ENCODE measurements at regions not wholly inside any gene's neighbourhood (a gene's known extent, or its start where the extent isn't known, plus 50 kb on each side); places are given as distances from the start of the nearest gene placed in this dataset.
"Not testable (repeated sequence)": the region's sequence is repeated elsewhere in the genome, so short reads cannot be mapped to it uniquely, and the experiment has no call there.

DNA sequence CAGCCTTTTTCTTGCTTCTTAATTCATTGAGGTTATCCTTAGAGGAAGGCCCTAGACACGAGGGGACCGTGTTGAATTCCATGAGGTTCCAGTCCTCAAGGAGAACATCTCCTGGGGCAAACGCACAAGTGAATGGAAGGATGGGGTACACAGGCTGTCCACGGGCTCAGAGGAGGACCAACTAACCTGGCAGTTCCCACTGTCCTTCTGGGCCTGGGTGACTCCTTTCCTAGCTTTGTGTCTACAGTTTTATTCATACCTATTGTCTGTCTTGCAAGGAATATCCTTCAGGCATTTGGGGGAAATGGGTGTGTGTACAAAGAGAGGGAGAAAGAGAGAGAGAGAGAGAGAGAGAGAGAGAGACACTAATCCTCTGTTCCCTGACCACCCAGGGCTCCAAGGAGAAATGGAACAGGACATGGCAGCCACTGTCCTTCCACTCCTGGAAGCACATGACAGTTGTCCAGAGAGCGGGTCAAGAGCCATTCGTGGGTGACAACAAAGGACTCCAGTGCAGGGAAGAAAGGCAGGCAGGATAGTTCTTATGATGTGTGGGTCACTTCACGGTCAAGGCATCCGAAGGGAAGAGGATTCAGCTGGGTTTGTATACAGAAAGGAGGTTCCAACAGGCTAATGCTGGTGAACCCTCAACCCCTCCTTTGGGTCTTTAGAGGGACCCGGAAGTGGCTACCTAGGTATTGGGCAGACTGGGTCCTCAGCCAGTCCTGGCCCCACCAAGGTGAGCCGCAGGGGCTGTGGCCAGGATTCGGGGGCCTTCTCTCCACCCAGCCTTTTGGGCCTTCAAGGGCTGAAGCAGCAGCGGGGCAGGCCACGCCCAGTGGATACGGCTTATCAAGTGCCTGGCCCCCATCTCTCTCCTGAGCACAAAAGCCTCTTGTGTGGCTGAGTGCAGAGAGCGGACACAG, 150.6 kb downstream of the MYCN start:
- no peak for DNase-seq

DNA sequence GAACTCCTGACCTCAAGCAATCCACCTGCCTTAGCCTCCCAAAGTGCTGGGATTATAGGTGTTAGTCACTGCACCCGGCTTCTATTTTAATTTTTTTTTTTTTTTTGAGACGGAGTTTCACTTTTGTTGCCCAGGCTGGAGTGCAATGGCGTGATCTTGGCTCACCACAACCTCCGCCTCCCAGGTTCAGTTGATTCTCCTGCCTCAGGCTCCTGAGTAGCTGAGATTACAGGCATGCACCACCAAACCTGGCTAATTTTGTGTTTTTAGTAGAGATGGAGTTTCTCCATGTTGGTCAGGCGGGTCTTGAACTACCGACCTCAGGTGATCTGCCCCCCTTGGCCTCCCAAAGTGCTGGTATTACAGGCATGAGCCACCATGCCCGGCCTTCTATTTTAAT, 149.1 kb downstream of the MYCN start:
- DNase-seq = not testable (repeated sequence)

- DNase-seq = no peak
Measured at GRCh38 chr2:16088802-16089112, 148.4 kb downstream of the MYCN start.

GRCh38 chr2:16088035-16088801, 147.9 kb downstream of the MYCN start:
- DNase-seq = no peak

DNA sequence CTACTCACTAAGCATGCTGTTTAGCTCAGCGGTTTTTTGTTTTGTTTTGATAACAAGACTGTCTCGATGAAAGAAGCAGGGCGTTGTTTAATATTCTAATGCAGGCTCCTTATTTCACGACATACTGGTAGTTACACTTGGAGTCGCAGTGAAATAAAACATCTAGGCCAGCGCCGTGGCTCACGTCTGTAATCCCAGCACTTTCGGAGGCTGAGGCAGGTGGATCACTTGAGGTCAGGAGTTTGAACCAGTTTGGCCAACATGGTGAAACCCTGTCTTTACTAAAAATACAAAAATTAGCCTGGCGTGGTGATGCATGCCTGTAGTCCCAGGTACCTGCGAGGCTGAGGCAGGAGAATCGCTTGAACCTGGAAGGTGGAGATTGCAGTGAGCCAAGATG, 145.8 kb downstream of the MYCN start:
- not testable (repeated sequence) for DNase-seq

DNA sequence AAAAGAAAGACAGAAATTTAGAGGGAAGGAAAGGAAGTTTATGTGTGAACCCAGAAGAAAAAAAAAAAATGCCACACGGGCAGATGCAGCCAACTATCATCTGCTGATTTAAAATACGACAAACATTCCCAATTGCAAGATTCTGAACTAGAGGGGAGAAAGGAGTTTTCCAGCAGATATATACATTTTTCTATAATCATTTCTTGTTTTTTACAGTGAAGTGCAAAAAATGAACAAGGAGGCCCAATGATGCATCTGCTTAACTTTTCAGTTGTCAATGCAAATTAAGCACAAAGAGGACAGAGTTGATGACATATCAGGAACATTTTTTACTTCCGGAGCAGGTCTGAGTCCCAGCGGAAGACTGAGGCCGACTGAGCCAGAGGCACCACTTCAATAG, 144.7 kb downstream of the MYCN start:
- no peak for DNase-seq

DNA sequence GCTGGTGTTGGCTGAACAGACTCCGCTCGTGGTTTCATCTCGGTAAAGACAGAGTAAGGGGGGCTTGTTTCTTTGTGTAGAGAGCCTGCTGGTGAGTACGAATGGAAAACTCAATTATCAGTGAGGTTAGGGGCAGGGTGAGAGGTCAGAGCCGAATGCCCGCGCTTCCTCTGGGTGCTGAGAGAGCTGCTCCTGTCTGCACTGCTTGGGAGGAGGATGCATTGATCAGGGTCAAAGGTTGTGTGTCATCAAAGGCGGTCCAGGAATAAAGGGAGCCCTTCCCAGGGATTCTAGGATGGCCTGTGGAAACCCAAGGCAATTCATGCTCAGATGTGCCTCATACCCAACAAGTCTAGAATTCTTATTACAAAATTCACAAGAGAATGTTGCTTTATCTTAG, 143.9 kb downstream of the MYCN start:
- DNase-seq = no peak

GRCh38 chr2:16082276-16082675, 141.9 kb downstream of the MYCN start:
- DNase-seq = no peak

GRCh38 chr2:16081316-16082200, 141.2 kb downstream of the MYCN start:
- no peak for DNase-seq

DNA sequence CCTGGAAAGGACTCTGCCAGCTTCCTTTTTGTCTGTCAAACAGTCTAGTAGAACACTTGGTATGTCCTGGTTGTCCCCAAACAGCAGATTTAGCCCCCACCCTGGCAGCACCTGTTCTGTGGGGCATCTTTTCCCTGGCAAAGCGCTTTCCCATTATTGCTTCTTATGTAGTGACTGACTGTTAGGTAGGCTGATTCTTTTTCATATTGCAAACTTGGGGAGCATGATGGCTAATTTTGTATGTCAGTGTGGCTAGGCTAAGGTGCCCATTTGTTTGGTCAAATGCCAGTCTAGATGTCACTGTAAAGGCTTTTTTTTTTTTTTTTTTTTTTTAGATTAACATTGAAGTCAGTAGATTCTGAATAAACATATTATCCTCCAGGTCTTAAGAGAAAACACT, 140.2 kb downstream of the MYCN start:
- no peak for DNase-seq

DNA sequence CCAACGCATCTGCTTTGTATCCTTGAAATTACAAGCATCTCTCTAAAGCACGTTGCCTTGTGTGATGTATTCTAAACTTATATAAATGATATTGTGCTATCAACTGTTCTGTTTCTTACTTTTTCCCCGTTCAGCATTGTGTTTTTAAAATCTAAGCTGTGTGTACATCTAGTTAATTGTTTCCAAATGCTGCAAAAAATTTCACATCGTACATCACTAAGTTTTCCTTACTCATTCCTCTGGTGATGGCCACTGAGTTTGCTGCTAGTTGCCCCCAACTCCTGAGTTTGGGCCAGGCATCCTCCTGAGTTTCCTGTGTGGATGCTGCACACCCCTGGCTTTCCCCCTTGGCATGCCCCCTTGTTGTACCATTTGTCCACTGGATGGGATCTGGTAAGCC, 139.7 kb downstream of the MYCN start:
- no peak for DNase-seq

GRCh38 chr2:16079637-16080036, 139.3 kb downstream of the MYCN start:
- DNase-seq = no peak

DNA sequence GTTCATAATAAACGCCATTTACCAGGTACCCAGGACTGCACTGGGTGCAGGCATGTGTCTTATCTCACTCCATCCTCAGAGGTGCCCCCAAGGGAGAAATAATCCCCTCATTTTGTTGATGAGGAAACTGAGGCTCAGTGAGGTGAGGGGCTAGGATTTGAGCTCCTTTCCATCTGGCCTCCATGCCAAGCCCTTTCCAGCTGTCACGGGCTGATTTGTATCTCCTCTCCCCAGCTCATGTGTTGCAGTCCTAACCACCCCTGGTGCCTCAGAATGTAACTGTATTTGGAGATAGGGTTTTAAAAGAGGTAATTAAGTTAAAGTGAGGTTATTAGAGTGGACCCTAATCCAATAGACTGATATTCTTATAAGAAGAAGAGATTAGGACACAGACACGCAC, 137.3 kb downstream of the MYCN start:
- no peak for DNase-seq

DNA sequence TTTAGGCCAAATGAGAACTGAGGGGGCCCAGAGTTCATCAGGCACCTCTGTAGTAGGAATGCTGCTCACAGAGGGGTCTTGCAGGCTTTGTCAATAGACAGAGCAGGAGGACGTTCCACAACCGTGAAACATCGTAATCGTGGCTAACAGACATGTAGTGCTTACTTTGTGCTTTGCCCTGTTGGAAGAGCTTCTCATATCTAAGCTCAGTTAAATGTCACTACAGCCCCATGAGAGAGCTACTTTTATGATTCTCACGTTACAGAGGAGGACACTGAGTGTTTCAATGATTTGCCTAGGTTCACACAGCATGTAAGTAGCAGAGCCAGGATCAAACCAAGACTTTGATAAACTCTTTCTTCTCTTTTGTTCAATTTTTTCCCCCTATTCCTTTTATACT, 136.6 kb downstream of the MYCN start:
- DNase-seq = no peak

GRCh38 chr2:16075045-16076012, 135.0 kb downstream of the MYCN start:
- no peak for DNase-seq

DNA sequence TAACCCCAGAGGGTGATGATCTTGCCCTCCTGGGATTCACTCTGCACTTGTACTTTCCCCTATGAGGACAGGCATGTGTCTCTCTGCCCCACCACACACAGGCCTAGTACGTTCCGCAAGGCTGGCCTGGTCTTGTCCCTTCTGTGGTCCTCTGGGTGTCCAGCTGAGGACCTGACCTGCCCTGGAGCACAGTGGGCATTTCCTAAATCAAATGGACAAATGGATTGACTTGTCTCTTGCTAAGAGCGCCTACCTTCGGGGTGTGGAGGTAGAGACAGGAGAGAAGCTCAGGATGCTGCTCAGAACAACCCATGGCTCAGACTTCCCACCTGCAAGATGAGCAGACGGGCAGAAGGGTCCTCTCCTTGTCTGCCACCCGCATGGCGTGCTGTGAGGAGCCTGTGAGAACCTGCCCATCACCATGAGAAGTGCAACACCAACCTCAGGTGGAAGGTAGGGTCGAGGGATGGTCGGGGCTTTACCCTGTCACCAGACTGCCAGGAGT, 133.6 kb downstream of the MYCN start:
- DNase-seq = no peak

DNA sequence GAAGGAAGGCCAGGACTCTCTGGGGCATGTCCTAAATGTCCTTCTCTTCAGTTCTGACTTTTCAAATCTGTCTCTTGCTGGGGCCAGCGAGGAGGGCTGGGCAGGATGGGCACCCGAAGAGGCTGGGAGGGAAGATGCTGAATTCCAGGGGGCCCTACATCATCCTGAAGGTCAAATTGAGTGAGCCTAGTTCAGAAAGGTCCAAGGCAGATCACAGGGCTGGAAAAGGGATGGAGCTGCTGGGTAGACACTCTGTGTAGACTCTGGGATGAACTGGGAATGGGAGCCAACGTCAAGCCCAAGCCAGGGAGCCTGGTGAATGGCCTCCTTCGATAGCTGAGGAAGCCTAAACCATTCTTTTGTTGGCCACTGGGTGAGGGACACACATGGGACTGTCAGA, 133.1 kb downstream of the MYCN start:
- no peak for DNase-seq

DNA sequence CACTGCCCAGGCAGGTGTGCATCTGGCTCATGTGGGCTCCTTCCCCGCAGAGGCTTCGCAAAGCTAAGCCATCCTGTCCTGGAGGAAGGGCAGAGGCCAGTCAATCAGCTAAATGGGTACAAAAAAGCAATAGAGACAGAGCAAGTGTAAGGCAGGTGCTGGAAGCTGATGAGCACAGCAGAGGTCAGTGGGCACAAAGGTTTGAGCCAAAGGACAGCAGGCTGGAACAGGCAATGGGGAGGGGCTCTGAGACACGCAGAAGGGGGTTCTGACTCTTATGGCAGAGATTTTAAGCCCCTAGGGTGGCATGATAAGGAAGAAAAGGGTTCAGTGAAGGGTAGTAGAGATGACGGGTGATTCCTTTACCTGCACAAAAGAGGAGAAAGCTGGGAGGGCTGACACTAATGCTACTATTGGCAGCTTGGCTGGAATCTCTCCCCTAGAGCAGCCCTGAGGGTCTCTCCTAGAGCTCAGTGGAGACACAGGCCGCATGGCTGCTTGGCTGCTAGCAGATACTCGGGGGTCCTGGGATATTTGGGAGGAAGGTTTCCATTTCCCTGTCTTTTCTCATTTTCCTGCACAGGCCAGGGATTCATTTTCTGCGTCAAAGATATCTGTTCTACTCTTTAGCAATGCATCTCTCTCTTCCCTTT, 132.4 kb downstream of the MYCN start:
- DNase-seq = no peak

DNA sequence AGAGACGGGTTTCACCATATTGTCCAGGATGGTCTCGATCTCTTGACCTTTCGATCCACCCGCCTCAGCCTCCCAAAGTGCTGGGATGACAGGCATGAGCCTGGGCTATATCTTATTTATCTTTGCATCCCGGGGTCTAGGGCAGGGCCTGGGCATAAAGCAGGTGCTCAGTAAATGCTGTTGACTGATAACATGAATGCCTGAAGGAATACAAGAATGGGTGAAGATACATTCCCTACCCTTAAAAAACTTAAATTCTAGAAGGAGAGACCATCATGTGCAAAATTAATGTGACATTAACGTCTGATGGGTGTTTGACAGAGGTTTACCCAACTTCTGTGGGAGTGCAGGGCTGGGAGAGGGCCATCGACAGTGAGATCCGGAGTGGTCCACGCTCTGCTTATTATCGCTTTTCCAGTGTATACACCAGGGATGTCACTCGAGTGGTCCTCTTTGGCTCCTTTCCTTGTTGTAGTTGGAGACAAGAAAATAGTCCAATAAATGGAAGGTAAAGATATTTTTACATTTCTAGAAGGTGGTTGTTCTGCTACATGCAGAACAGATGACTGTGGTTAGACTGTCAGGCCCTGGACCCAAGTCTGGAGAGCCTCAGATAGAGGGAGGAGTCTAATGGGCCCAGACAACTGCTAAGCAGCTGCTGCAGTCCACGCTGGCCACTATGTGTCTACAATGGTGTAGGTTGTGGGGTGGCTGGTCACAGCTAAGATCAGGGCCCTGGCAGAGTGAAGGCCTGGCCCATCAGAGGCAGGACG, 131.7 kb downstream of the MYCN start:
- DNase-seq = no peak

DNA sequence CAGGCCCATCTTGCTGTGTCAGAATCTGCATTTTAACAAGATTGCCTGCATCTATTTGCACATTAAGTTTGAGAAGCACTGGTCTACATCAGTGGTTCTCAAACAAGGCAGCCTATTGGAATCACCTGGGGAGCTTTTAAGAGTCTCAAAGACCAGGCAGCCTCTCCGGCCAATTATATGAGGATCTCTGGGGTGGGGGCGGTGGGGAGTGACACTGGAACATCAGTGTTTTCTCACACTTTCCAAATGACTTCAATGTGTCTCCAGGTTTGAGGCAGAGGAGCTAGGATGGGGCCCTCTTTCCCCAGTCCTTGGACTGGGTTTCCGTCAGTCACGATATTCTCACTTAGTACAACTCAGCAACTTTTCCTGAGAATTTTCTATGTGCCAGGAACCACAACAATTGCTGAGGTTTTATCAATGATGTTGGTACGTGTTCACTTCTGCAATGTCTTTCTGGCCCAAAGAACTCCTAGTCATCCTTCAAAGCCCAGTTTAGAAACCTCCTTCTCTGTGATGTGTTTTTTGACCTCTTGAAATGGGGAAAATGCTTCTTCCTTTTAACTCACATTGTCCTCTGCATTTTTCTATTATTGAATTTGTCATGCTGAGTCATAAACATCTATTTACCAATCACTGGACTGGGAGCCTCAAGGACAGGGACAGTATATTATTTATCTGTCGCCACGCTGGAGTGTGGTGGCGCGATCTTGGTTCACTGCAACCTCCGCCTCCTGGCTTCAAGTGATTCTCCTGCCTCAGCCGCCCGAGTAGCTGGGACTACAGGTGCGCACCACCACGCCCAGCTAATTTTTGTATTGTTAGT, 130.9 kb downstream of the MYCN start:
- DNase-seq = no peak
